H1 (cell line): ENCODE measurements at regions not wholly inside any gene's neighbourhood (a gene's known extent, or its start where the extent isn't known, plus 50 kb on each side); places are given as distances from the start of the nearest gene placed in this dataset.

ENCODE experiments used
- CTCF ChIA-PET: fragments of 300-600 bp; sonication (Branson Sonifier 250); formaldehyde crosslinking; loops from one replicate; lab custom pipeline; 2021; ENCODE audit not compliant: partially characterized antibody; lab: Charles Lee
- POLR2A ChIA-PET: fragments of 300-600 bp; sonication (Branson Sonifier 250); formaldehyde crosslinking; loops from one replicate; lab custom pipeline; 2021; ENCODE audit warnings: inconsistent platforms; ENCODE audit not compliant: partially characterized antibody; lab: Charles Lee
- DNase-seq, 2 experiments: peaks; one replicate each; pipeline versions ENCODE4 v3.0.0 to v3.0.0-alpha.2; 2010 to 2022; ENCODE audit warnings: low spot score in 2 of 2, low read depth in 1 of 2, mixed read lengths in 1 of 2
- FAIRE-seq: peaks from 2 replicates; lab custom pipeline; 2011; peaks lifted over from hg19 to GRCh38; lab: Jason Lieb, UNC
- H2AFZ ChIP-seq: 2 replicates; pipeline ENCODE4 v1.8.1; 2012; ENCODE audit warnings: low read length, inconsistent platforms
- H2AK5ac ChIP-seq: 2 replicates; pipeline ENCODE4 v1.6.1; 2013; ENCODE audit warnings: low read depth, low read length
- H2BK120ac ChIP-seq: replicated peaks from 2 replicates; pipeline ENCODE3; 2013; ENCODE audit warnings: low read depth, low read length, inconsistent platforms
- H2BK12ac ChIP-seq: 2 replicates; pipeline ENCODE4 v1.6.1; 2013; ENCODE audit warnings: low read depth, low read length
- H2BK15ac ChIP-seq: 2 replicates; pipeline ENCODE4 v1.6.1; 2013; ENCODE audit warnings: low read length
- H2BK20ac ChIP-seq: 2 replicates; pipeline ENCODE4 v1.6.1; 2013; ENCODE audit warnings: low read length
- H2BK5ac ChIP-seq: 2 replicates; pipeline ENCODE4 v1.6.1; 2013; ENCODE audit warnings: low read depth, low read length
- H3K14ac ChIP-seq: 2 replicates; pipeline ENCODE4 v1.6.1; 2013; ENCODE audit warnings: inconsistent platforms; ENCODE audit not compliant: insufficient read length
- H3K18ac ChIP-seq: 2 replicates; pipeline ENCODE4 v1.6.1; 2013; ENCODE audit warnings: low read length; ENCODE audit errors: extremely low read depth
- H3K23ac ChIP-seq: 2 replicates; pipeline ENCODE4 v1.6.1; 2013; ENCODE audit warnings: inconsistent platforms; ENCODE audit not compliant: insufficient read length
- H3K23me2 ChIP-seq: 2 replicates; pipeline ENCODE4 v1.6.1; 2013; ENCODE audit warnings: low read depth, low read length
- H3K27ac ChIP-seq: 2 replicates; pipeline ENCODE4 v1.6.1; 2011; ENCODE audit warnings: low read depth, low read length, inconsistent platforms
- H3K27me3 ChIP-seq, 4 experiments: replicated peaks in 1 of 4; 1 replicate in 1 of 4; 2 replicates in 3 of 4; pipeline versions ENCODE4 v1.6.1 to v1.8.1; 2011 to 2013; ENCODE audit warnings: low read length in 3 of 4, mild to moderate bottlenecking in 3 of 4, inconsistent platforms in 2 of 4, mixed read lengths in 2 of 4, moderate library complexity in 1 of 4; ENCODE audit not compliant: control insufficient read depth in 3 of 4, insufficient read depth in 3 of 4; ENCODE audit errors: extremely low read depth in 1 of 4
- H3K36me3 ChIP-seq, 4 experiments: 2 replicates each; pipeline versions ENCODE4 v1.6.1 to v1.8.1; 2011 to 2013; ENCODE audit warnings: mild to moderate bottlenecking in 4 of 4, low read length in 3 of 4, moderate library complexity in 2 of 4, control low read depth in 1 of 4, inconsistent platforms in 1 of 4; ENCODE audit not compliant: insufficient read depth in 4 of 4, control insufficient read depth in 2 of 4
- H3K4ac ChIP-seq: replicated peaks from 2 replicates; pipeline ENCODE3; 2013; ENCODE audit warnings: low read length, low read depth, mixed read lengths, inconsistent platforms; ENCODE audit not compliant: insufficient read length
- H3K4me1 ChIP-seq, 4 experiments: replicated peaks in 1 of 4; 1 replicate in 1 of 4; 2 replicates in 3 of 4; pipeline versions ENCODE4 v1.6.1 to v1.8.1; 2011 to 2013; ENCODE audit warnings: low read length in 3 of 4, inconsistent platforms in 2 of 4, mixed read lengths in 1 of 4; ENCODE audit not compliant: insufficient read depth in 4 of 4, control insufficient read depth in 3 of 4
- H3K4me2 ChIP-seq, 2 experiments: 2 replicates each; pipeline versions ENCODE4 v1.6.1 to v1.8.1; 2011 to 2013; ENCODE audit warnings: low read depth in 2 of 2, low read length in 2 of 2, control low read depth in 1 of 2, inconsistent platforms in 1 of 2, mild to moderate bottlenecking in 1 of 2; ENCODE audit not compliant: insufficient read depth in 1 of 2
- H3K4me3 ChIP-seq, 4 experiments: fragments of 200-600, 300-600 bp in 1 of 4; sonication (generic), shearing (Covaris generic), sonication (Bioruptor Twin) in 1 of 4; 2 replicates each; pipeline versions ENCODE4 v1.5.1 to v1.8.1; 2011 to 2016; ENCODE audit warnings: low read length in 4 of 4, low read depth in 3 of 4, control low read depth in 2 of 4, inconsistent platforms in 2 of 4, mild to moderate bottlenecking in 2 of 4, mixed read lengths in 1 of 4, moderate library complexity in 1 of 4; ENCODE audit not compliant: insufficient read depth in 2 of 4; ENCODE audit errors: extremely low read depth in 1 of 4
- H3K56ac ChIP-seq: replicated peaks from 2 replicates; pipeline ENCODE3; 2013; ENCODE audit warnings: low read depth, mild to moderate bottlenecking, mixed read lengths, low read length, inconsistent platforms; ENCODE audit not compliant: insufficient read length
- H3K79me1 ChIP-seq: 2 replicates; pipeline ENCODE4 v1.6.1; 2013; ENCODE audit warnings: low read depth, low read length, control low read depth
- H3K79me2 ChIP-seq, 2 experiments: 2 replicates each; pipeline versions ENCODE4 v1.6.1 to v1.8.1; 2012 to 2013; ENCODE audit warnings: low read length in 2 of 2, mild to moderate bottlenecking in 2 of 2, inconsistent platforms in 1 of 2; ENCODE audit not compliant: insufficient read depth in 2 of 2, control insufficient read depth in 1 of 2
- H3K9ac ChIP-seq, 4 experiments: replicated peaks in 1 of 4; 1 replicate in 1 of 4; 2 replicates in 3 of 4; pipeline versions ENCODE4 v1.6.1 to v1.8.1; 2011 to 2013; ENCODE audit warnings: low read depth in 3 of 4, low read length in 3 of 4, control low read depth in 2 of 4, mild to moderate bottlenecking in 2 of 4, moderate library complexity in 2 of 4, inconsistent platforms in 1 of 4; ENCODE audit errors: extremely low read depth in 1 of 4
- H3K9me3 ChIP-seq, 2 experiments: 2 replicates each; pipeline versions ENCODE4 v1.6.1 to v1.8.1; 2012 to 2013; ENCODE audit warnings: mild to moderate bottlenecking in 2 of 2, moderate library complexity in 2 of 2, control low read depth in 1 of 2, inconsistent platforms in 1 of 2, low read depth in 1 of 2, low read length in 1 of 2, mixed read lengths in 1 of 2; ENCODE audit not compliant: insufficient read depth in 2 of 2
- H4K20me1 ChIP-seq, 2 experiments: replicated peaks in 1 of 2; 2 replicates each; pipeline versions ENCODE3 to v1.8.1; 2011 to 2013; ENCODE audit warnings: inconsistent platforms in 2 of 2, low read length in 2 of 2, mild to moderate bottlenecking in 1 of 2; ENCODE audit not compliant: insufficient read depth in 2 of 2, control insufficient read depth in 1 of 2
- H4K5ac ChIP-seq: 2 replicates; pipeline ENCODE4 v1.6.1; 2013; ENCODE audit warnings: low read length, low read depth, mixed read lengths, inconsistent platforms; ENCODE audit not compliant: insufficient read length
- H4K8ac ChIP-seq: 2 replicates; pipeline ENCODE4 v1.8.0; 2013; ENCODE audit warnings: mild to moderate bottlenecking, moderate library complexity, low read length, inconsistent platforms; ENCODE audit not compliant: insufficient read depth; ENCODE audit errors: extremely low read depth
- H4K91ac ChIP-seq: replicated peaks from 2 replicates; pipeline ENCODE3; 2013; ENCODE audit warnings: low read length, mixed read lengths, inconsistent platforms; ENCODE audit not compliant: insufficient read length
- ASH2L ChIP-seq: fragments of 200-600, 300-600 bp; sonication (generic); IDR thresholded peaks from one replicate; pipeline ENCODE4 v1.7.1; 2017; ENCODE audit warnings: low read length
- KDM4A ChIP-seq: IDR thresholded peaks from one replicate; pipeline ENCODE4 v1.7.1; 2012; ENCODE audit warnings: low read depth, mild to moderate bottlenecking, moderate library complexity, low read length, inconsistent platforms; ENCODE audit not compliant: severe bottlenecking
- RXRA ChIP-seq: IDR thresholded peaks from 2 replicates; pipeline ENCODE4 v1.6.1; 2011; ENCODE audit warnings: low read depth, mild to moderate bottlenecking, low read length, moderate library complexity; ENCODE audit not compliant: insufficient read depth
- TEAD4 ChIP-seq: IDR thresholded peaks from 2 replicates; pipeline ENCODE4 v1.6.1; 2012; ENCODE audit warnings: low read depth, low read length, inconsistent platforms, mixed read lengths
- WGBS, 2 experiments: shearing (Covaris generic) in 1 of 2; methylation state at CpG; one replicate each; pipeline versions ENCODE4 v1.1.6 to v1.1.7; 2013 to 2015; ENCODE audit warnings: low lambda C conversion rate in 2 of 2, mixed read lengths in 2 of 2, inconsistent platforms in 1 of 2, low coverage in 1 of 2, missing lambda C conversion rate in 1 of 2; ENCODE audit not compliant: insufficient replicate concordance in 2 of 2, insufficient coverage in 1 of 2, insufficient read length in 1 of 2; ENCODE audit errors: extremely low coverage in 1 of 2, missing lambda C conversion rate in 1 of 2; 5-methylcytosine and 5-hydroxymethylcytosine counted together

DNA sequence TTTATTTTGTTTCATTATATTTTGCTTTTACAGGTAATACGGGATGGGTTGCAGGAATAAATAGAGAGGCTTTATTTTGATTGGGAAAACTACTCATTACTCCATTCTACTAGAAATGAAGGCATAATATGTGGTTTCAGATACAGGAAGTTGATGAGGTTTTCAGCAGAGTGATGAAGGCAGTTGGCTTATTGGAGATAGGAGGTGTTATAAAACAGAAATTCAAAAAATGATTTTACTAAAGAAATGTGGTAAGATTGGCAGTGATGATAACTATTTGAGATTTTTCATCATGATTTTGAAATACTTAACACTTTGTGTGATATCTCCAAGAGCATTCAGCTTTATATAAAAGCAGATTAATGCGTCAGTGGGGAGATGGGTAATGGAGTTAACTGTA lies 1445.7 kb upstream of the CADM2 start:
- H2BK5ac ChIP-seq = no peak overlapping the region
- ChIA-PET POLR2A (no interaction called here), CTCF (interaction anchor here (0.9 kb wide), 1 partner anchor 9 kb away, joined by 3 read pairs; no protein-coding TSS in a partner anchor)
- H3K9ac ChIP-seq = no peak overlapping the region
- H4K91ac ChIP-seq = no peak overlapping the region
- no peak overlapping the region for H3K14ac ChIP-seq
- H2BK12ac ChIP-seq = no peak overlapping the region
- FAIRE-seq (no peak), DNase-seq (no peak)
- no peak overlapping the region for H3K56ac ChIP-seq
- H2BK120ac ChIP-seq = no peak overlapping the region
- H3K23me2 ChIP-seq = no peaks in the 10 kb centered on the region
- H3K9me3 ChIP-seq = no peaks in the 10 kb centered on the region
- no peak overlapping the region for H2AK5ac ChIP-seq
- H3K4ac ChIP-seq = no peak overlapping the region
- H4K8ac ChIP-seq = no peak overlapping the region
- H3K36me3 ChIP-seq = no peaks in the 10 kb centered on the region
- H3K27ac ChIP-seq = no peak overlapping the region
- no peaks in the 10 kb centered on the region for H4K20me1 ChIP-seq
- no peak overlapping the region for H4K5ac ChIP-seq
- no peak overlapping the region for H2BK20ac ChIP-seq
- no peak overlapping the region for H3K4me3 ChIP-seq
- WGBS, 2 experiments = 40% methylated on average over 2 of the region's 2 CpGs; no CpG with 5 or more reads in 1 of the 2 experiments
- TF ChIP-seq ASH2L (no peak), KDM4A (no peak), RXRA (no peak), TEAD4 (no peak)
- H2AFZ ChIP-seq = no peak overlapping the region
- no peak overlapping the region for H3K18ac ChIP-seq
- no peak overlapping the region for H2BK15ac ChIP-seq
- no peak overlapping the region for H3K23ac ChIP-seq
- H3K79me2 ChIP-seq = no peaks in the 10 kb centered on the region
- H3K4me2 ChIP-seq = peak overlapping the region; percentile 29 to 40; a peak in 2 of 4 replicates
- no peaks in the 10 kb centered on the region for H3K79me1 ChIP-seq
- no peaks in the 10 kb centered on the region for H3K27me3 ChIP-seq
- peaks cover 0 to 13% (median 7%) of the 10 kb centered on the region in 4 experiments; a peak in 5 of 7 replicates for H3K4me1 ChIP-seq
